NCI-H748 (cell line): ENCODE measurements at regions not wholly inside any gene's neighbourhood (a gene's known extent, or its start where the extent isn't known, plus 50 kb on each side); places are given as distances from the start of the nearest gene placed in this dataset.
"Not testable (repeated sequence)": the region's sequence is repeated elsewhere in the genome, so short reads cannot be mapped to it uniquely, and the experiment has no call there.

Experiments
- DNase-seq: peaks from one replicate; lab custom pipeline; 2025; ENCODE audit not compliant: unreplicated experiment; lab: John Stamatoyannopoulos, UW

DNA sequence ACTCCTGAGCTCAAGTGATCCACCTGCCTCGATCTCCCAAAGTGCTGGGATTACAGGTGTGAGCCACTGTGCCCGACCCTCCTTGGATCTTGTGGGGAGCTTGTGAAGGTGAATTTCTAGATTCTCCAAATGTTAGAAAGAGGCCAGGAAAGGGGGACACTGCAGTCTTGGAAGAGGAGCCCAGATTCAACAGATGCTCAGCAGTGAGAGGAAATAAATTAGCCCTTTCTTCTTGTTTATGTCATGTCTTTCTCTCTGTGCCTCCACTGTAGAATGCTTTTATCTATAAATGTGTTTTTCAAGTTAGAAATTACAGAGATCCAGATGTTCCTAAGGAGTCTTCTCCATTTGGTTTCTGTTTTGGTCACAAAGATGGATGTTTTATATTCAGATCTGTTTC lies 346.6 kb upstream of the KAZN start:
- no peak for DNase-seq

DNA sequence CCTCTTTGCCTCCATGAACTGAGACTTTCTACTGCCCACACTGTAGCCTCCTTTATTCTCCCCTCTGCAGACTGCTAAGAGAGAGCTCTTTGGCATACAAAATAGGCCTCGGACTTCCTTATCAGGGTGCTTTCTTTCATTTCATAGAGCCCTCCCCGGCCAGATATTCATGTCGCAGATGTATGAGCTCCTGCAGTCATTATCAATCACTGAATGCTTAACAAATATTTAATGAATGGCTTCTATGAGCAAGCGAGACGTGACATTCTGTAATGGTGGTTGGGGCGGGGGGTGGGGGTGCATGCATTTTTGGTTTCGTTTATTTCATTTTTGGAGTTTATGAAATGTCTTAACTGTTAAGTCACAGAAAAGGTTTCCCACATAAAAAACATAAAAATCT lies 344.8 kb upstream of the KAZN start:
- no peak for DNase-seq

DNA sequence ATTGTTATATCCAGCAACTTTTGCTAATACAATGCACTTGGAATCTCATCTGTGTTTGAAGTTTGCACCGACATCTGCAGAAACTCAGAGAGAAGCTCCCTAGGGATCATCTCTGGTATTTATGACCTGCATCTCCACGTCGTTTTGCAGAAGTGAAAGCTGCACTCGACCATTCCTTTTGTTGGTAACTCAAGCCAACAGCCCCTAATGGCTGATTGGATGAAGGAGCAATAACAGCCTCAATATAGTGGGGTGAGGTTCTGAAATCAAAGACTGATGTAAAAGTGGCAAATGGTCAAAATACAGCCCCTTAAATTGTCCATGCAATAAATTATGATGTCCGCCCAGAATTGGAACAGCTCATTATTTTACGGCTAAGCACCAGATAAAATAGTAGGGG lies 344.2 kb upstream of the KAZN start:
- no peak for DNase-seq

DNA sequence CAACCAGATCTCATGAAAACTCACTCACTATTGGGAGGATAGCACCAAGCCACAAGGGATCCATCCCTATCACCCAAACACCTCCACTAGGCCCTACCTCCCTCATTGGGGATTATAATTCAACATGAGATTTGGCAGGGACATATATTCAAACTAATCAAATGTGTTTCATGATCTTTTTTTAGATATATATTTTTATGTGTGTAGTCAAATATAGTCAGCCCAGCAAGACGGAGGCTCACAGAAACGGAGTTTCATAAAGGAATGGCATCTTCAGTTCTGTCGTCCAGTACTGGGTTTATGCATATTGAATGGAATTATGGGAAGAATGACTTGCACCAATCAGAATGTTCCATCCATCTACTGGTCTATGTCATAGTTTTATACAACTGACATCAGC lies 343.3 kb upstream of the KAZN start:
- DNase-seq: no peak

DNA sequence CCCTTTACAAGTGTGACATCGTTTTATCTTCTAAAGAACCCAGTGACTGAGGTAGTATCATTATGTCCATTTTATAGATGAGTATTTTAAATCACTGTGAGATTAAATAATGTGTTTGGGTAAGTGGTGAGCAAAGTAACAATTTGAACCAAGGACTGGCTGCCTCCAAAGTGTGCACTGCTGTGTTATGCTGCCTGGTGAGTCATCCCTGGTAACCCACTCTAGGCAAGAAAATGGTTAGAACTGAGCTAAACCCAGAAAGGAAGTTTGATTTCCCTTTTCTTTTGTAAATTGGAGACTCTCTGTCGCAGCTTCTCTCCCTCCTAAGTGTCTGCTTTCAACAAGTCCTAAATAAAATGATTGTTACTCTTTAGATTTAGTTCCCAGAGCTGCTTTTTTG lies 342.8 kb upstream of the KAZN start:
- no peak for DNase-seq

DNA sequence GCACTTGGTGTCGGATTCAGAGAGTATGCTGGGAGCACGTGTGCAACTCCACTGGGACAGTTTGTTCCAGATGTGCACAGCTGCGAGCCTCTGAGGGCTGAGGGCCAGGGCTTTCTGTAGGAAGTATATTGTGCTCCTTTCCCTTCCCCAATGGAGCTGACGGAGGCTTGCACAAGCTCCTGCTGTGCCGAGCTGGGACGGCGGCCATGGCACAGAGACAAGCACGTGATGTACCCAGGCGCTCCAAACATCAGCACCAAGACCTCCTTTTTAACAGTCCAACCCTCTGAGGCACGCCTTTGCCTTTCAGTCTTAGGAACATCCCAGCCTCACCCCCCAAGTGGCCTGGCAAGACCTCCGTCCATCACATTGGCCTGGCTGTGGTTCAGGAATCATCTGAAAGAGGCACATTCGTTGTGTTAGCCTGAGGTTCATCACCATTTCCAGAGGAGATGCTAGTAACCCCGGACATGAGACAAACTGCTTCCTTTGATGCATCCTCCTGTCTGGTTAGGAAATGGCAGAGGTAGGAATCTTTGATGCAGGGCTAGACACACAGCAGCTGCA lies 339.2 kb upstream of the KAZN start:
- no peak for DNase-seq

DNA sequence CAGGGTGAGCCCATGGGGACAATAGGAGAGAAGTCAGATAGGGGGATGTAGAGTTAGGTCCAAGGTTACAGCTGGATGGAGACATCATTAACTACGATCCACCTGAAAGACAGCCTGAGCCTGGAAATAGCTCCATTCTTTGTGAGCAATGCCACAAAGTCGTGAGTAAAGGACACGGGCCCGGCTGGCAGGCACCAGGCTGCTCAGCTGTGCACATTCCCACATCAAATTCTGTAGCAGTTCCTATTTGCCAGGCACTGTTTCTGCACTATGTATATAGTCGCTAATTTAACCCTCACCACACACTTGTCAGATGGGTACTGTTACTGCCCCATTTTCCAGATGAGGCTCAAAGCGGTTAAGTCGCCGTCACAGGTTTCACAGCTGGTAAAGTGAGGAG lies 338.0 kb upstream of the KAZN start:
- no peak for DNase-seq

DNA sequence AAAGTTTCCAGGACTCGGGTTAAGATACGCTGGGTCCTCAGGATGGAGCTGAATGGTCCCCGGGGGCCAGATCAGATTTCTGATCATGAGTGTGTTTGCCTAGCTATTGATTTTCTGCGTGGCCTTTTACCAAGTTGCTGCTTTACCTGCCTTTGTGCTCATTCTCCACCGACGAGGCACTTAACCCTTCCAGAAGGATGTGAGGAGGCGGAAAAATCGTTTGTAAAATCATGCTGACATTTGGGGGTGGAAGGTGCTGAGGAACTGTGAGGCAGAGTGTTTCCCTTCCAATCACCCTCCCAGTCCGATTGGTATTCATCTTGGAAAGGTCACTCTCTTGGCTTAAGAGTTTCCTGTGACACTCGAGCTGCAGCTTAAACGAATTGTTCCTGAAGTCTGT lies 337.1 kb upstream of the KAZN start:
- DNase-seq: peak; percentile 51

DNA sequence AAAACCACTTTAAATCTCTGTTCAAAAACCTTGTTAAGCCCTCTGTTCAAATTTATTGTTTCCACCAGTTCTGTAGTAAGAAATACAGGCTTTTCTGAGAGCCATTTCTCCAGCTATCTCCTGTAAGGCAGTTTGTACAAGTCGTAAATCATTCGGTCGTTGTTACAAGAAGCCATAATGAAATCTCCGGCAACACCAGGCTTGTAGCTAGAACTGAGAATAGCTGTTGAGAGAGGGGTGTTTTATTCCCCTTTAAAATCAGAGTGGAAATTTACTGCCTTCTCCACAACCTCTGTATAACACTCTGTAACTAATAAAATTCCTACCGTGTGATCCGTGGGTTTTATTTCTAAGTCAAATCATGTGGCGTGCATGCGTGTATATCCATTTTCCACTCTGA lies 335.8 kb upstream of the KAZN start:
- peak; percentile 60 for DNase-seq

DNA sequence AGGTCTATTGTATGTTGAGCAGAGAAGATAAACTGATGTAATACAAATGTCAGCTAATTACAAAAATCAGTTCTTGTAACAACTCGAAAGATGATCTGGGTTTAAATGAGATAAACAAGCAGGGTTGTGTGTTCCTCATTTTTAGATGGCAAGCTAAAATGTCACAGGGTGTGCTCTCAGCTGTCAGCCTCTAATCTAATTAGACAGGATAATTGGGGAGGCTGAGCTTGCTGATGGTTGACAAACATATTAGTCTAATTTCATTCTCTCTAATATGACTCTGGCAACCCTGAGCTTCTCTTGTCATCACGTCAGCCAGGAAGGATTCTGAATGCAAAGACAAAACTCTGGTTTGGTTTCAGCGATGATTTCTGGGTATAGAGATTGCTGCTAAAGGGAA lies 335.3 kb upstream of the KAZN start:
- DNase-seq: peak; percentile 92

DNA sequence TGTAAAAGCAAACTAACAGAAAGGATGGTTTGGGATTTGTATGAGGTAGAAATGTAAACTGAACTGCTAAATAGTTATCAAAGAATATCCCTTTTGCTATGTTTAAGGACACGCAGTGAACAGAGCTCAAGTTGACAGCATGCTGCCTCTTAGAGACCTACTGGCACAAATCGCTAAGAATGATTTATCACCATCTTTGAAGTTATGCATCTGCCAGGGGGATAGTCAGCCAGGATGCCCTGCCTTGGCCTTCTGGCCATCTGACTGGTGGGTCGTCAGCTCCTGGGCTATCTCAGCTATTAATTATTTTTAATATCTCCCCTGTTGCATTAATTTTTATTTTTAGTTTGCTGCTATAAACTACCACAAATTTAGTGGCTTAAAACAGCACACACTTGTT lies 334.8 kb upstream of the KAZN start:
- DNase-seq: peak; percentile 82

DNA sequence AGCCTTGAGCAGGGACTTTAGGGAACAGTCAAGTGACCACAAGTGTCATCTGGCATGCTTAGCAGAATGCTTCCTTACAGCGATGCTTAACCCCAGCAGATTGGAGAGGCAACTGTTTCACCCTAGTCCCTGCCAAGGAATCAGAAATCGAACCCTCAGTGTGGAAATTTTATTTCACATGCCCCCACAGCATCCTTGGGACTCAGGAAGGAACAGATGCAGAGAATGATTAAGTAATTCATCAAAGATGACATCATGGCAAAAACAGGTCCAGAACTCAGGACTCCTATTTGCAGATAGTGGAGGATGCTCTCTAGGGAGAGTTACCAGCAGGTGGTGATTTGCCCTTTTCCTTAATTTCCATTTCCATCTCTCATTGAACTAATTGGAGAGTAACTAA lies 333.0 kb upstream of the KAZN start:
- DNase-seq: no peak

DNA sequence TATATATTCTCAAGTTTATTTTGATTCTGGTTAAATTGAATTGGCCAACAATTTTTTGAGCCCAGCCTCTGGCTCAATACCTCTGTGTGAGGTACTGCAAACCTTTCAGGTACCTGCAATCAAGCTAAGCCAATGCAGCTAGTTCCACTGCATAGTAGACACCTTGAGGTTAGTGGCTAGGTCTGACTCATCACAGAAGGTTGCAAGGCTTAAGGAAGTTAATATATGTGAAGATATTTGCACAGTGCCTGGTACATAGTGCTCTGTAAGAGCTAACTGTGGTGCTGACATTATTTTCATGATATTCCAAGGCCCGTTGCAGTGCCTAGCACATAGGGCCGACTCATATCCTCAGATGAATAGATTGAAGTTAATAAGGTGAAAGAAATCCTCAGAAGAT lies 330.5 kb upstream of the KAZN start:
- no peak for DNase-seq

DNA sequence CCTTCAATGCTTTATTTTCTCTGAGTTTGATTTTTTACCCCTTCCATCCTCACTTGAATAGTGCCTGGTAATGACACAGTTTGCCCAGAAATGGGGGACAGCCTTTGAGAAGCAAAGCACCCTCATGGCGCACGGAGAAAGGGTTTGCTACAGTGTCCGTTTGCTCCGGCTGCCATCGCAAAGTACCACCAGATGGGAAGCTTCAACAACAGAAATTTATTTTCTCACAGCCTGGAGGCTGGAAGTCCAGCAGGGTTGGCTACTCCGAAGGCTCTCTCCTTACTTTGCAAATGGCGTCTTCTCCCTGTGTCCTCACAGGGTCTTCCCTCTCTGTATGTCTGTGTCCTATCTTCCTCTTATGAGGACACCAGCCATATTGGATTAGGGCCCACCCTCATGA lies 327.7 kb upstream of the KAZN start:
- DNase-seq: no peak

DNA sequence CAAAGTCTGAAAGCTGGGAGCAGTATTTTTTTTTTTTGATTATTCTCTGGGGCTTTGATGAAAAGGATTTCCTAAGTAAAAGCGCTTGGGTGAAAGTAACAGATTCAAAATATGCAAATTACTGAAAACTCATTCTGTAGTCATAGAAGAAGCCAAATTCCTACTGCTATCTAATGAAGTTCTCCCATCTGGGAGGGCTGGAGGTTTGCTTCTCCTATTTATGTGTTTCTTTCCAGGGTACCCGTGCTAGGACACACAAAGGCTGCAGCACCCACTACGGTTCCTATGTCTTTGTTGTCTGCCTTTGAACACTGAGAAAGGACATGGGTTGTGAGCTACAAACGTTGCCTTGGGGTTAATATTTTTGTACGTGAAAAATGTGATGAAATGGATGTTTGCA lies 324.7 kb upstream of the KAZN start:
- DNase-seq: no peak

DNA sequence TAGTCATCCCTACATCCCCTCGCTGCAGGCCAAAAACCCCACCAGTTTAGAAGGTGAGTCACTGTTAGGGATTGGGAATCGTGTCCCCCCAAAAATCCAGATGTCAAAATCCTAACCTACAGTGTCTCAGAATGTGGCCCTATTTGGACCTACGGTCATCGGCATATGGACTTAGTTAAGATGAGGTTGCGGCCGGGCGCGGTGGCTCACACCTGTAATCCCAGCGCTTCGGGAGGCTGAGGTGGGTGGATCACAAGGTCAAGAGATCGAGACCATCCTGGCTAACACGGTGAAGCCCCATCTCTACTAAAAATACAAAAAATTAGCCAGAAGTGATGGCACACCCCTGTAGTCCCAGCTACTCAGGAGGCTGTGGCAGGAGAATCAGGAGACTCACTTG lies 318.6 kb upstream of the KAZN start:
- not testable (repeated sequence) for DNase-seq

DNA sequence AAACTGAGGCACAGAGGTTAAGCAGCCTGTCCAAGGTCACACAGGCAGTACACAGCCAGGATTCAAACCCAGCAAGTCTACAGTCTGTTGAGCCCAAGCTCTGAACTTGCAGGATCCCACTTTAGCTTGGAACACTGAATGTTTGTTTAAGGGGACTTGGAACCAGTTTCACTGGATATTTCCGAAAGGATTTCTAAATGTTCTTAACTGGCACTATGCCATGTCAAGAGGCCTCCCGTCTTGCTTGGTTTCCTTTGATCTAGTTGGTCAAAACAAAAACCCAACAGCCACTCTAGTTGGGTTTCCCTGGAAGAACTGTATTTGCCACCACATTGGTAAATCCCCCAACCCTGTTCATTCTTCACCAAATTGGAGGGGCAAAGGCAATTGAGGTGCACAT lies 317.6 kb upstream of the KAZN start:
- peak; percentile 96 for DNase-seq

DNA sequence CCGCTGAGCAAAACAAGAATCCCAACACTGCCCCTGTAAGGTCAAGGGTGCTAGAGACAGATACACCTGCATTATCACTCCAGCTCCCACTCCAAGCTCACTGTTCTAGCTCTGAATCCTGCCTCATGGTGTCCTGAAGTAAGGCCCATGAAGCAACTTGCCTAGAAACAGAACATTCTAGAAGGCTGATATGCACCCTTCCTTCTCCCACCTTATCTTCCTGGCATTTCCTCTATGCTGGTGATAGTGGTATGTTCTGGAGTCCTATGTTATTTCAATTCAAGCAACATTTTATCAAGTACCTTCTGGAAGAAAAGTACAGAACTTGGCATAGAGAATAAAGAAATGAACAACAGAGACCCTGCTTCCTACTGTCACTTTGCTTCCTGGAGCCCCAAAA lies 317.1 kb upstream of the KAZN start:
- DNase-seq: no peak

DNA sequence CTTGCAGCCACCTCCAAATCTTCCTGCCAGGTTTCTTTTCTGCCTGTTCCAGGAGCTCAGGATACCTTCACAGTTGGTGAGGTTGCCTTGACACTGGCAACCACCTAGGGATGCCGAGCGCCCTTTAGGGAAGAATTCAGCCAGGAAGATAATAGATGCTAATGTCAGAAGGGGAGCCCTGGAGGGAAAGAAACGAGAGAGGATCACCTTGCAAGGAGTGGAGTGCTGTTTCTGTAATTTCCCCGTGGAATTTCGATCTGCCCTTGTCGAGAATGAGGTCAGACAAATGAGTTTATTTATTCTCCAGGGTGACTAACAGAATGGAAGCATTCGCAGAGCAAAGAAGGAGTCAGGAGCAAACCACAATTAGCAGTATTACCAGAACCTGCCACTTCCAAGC lies 315.8 kb upstream of the KAZN start:
- DNase-seq: peak; percentile 10

DNA sequence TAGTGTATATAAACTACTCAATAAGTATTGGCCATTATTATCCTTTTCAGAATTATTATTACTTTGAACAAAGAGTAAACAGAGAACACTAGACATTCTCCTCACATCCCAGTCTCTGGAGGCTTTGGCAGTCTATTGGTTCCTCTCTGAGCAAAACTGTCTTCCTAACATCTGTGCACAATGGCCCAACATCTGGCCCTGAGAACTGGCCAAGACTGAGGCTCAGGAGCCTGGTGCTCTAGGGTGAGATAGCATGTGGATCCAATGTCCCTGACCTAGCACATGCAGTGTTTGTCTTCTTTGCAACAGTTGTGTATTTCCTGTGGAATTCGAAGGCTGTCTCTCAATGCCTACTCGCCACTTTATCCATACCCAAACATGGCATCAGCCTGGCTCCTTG lies 313.2 kb upstream of the KAZN start:
- no peak for DNase-seq

DNA sequence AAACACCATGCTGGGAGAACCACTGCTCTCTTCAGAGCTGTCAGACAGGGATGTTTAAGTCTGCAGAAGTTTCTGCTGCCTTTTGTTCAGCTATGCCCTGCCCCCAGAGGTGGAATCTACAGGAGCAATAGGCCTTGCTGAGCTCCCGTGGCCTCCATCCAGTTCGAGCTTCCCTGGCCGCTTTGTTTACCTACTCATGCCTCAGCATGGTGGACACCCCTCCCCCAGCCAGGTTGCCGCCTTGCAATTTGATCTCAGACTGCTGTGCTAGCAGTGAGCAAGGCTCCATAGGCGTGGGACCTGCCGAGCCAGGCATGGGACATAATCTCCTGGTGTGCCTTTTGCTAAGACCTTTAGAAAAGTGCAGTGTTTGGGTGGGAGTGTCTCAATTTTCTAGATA lies 307.3 kb upstream of the KAZN start:
- DNase-seq: peak; percentile 88

DNA sequence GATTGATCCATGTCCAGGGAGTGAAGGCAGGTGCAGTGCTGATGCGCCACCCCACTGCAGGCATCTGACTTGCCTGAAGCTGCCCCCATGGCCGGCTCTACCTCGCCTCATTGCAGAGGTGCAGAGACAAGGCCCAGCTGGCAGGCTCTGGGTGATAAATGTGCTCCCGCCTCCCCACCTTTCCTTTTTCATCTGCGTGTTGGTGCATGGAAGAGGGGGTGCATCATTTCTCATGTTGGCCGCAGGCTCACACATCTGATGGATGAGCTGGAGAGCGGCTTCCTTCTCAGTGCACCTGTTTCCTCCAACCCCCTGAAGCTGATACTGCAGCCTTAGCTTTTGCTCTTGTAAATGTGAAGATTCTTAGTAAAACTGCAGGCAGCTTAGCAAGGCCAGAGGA lies 306.0 kb upstream of the KAZN start:
- no peak for DNase-seq

DNA sequence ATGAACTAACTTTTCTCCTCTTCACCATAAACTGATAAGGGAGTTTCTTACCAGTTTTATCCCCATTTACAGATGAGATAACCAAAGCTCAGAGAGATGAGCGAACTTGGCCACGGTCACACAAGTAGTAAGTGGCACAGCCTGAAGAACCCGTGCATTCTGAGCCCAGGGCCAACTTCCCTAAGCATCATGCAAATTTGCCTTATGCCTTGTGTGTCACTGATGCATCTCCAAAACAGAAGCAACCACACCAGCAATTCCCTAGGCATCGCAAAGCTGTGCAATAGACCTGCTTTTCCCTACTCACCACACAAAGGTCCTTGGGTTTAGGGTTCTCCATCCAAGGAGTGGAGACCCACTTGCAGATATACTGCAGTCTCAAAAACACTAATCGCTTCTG lies 304.5 kb upstream of the KAZN start:
- DNase-seq: no peak
